HG03575 (cell line): ENCODE measurements at regions not wholly inside any gene's neighbourhood (a gene's known extent, or its start where the extent isn't known, plus 50 kb on each side); places are given as distances from the start of the nearest gene placed in this dataset.

Experiments
- ATAC-seq: cut with Tn5 transposase; IDR thresholded peaks from one replicate; pipeline ENCODE4 v1.9.1; 2021; ENCODE audit not compliant: unreplicated experiment, insufficient number of reproducible peaks, low FRiP score; ENCODE audit errors: extremely low read depth

DNA sequence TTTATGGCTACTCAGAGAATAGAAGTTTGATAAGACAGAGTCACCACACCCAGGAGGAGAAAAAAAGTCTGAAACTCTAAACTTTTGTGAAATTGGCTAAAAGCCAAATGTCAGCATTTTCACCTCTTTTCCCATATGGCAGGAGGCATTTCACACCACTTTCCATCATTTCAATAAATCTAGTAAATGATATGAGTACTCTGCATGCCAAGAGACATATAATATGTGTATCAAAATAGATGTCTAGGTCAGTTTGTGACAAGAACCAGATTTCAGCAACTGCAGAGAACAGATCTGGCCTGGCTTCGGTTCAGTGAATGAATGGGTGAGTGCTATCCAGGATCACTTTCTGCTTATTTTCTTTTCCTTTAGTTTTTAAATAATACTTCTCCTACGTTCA, 470.8 kb downstream of the ENC1 start:
- no peak for ATAC-seq

GRCh38 chr5:74167930-74168315, 472.6 kb downstream of the ENC1 start:
- no peak for ATAC-seq

- no peak for ATAC-seq
These were observed 473.2 kb downstream of the ENC1 start for GRCh38 chr5:74167206-74167929.

- no peak for ATAC-seq
These were observed 474.5 kb downstream of the ENC1 start for GRCh38 chr5:74166064-74166463.

DNA sequence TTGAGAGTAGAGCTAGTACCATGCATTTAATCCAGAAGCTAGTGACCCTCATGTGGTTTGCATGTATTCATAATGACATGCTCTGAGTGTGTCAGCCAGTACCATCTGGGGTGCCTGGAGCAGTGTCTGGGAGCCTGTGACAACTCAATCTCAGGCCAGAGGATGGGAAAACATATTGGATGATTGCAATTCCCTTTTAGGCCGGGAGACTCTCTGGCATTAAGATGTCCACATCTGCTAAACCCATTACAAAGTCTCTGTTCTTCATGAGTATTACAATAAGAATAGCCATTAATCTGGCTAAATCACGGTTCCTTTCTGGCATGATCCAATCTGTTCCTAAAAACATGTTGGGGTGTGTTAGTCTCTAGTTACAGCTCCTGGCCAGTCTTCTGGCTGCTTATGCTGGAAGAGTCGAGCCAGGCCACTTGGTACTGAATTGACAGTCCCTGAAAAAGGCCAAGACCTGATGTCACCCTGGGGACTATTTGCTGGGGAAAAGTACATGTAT, 475.7 kb downstream of the ENC1 start:
- ATAC-seq: no peak

GRCh38 chr5:74162524-74162923, 478.0 kb downstream of the ENC1 start:
- ATAC-seq: no peak

GRCh38 chr5:74161170-74161569, 479.4 kb downstream of the ENC1 start:
- no peak for ATAC-seq

DNA sequence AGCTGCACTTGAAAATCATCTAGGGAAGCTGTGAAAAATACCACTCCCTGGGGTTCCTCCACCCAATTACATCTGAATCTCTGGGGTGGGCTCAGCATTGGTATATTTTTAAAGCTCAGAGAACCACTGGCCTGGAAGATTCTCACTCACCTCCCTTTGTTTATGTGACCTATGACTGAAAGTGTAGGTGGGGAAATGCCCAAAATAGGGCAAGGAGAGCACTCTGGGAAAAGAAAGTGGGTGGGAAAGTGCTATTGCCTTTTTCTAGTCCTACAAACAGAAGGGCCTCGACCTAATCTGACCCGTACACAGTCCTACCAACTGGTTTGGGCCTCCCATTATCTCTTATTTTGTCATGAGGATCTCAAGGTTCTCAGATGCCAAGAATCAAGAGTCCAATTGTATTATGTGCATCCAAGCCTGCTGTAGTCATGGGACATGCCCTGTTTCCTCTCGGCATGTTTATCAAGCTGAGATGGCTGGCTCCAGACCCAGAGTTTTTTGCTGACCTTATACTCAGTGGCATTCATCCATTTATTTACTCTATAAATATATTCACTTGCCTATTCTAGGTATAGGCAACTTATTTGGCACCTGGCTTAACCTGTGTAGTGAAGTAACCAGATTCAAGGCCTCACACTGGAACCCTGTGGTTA, 483.7 kb downstream of the ENC1 start:
- ATAC-seq: no peak

DNA sequence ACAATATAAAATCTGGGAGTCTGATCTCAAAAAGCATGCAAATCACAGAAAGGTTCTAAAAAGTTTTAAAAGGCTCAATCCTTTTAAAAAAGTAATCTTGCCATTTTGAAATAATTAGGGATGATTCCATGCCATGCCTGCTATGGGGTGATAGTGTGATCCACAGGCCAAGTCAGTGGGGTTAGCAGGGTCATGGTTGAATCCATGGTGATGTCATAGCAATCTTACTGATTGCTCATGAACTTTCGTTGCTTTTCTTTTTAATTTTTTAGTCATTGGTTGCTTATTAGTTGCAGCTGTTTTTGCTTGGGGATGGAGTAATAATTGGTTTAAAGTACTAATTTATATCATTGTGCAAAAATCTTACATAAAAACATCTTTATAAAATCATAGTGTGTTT, 485.0 kb downstream of the ENC1 start:
- ATAC-seq: no peak

GRCh38 chr5:74154526-74154925, 486.0 kb downstream of the ENC1 start:
- ATAC-seq: no peak

DNA sequence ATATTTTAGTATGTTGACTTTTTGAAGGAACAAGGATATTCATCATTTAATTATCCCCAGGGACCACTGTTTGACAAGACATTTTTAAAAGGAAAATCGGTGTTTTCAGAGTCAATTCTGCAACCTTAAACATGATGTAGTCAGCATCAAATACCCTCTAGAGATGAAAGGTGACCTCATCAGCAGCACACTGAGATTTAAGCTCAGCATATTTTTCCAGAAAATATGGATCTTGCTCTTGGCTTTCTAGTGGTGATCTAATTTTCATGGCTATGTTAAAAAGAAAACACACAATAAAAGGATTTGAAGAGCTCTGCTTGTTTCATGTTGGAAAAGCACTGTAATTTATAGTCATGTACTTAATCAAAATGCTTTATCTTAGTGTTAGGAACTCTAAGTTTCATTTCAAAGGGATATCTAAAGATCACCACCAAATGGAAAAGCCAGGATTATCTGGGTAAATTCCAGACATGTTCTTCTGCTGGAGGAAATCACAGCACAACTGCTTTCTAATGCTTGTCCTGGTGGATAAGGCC, 487.2 kb downstream of the ENC1 start:
- ATAC-seq: no peak

- no peak for ATAC-seq
These were observed 487.8 kb downstream of the ENC1 start for GRCh38 chr5:74152625-74153254.

GRCh38 chr5:74152136-74152535, 488.4 kb downstream of the ENC1 start:
- ATAC-seq: no peak

GRCh38 chr5:74149395-74149794, 491.1 kb downstream of the ENC1 start:
- ATAC-seq: no peak

GRCh38 chr5:74148321-74148720, 492.2 kb downstream of the ENC1 start:
- ATAC-seq: no peak

DNA sequence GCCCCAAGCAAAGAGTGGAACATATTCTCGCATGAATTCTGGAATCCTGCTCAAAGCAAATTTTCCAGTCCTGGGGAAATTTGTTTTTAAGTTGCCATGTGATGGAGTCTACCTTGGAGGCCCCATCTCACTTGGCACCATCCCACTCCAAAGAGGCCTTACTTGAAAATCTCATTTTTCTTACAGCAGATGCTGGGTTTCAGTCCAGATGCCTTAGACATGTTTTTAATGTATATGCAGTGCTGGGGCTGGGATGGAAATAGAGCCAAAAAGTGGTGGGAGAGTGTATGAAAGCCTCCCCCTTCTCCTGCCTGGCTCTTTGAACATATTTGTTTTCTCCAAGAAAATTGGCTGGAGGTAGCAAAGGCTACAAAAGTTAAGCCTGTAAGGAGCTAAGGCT, 493.7 kb downstream of the ENC1 start:
- ATAC-seq: no peak

DNA sequence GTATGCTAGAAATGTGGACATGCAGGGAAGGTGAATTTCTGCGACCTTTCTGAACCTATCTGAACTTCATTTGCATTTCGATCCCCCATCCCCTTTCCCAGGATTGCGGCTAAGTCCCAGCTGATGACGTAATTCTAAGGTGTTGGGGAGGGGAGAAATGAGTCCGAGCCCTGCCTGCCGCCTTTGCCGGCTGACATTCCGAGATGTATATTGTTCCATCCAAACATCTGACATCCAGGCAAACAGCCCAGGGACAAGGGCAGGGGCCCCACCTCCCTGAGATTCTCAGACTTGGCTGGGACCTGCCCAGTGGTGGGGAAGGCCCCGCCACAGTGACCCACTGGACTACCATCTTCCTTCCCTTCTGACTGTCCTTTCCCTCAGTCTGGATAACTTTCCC, 494.6 kb downstream of the ENC1 start:
- ATAC-seq: no peak

DNA sequence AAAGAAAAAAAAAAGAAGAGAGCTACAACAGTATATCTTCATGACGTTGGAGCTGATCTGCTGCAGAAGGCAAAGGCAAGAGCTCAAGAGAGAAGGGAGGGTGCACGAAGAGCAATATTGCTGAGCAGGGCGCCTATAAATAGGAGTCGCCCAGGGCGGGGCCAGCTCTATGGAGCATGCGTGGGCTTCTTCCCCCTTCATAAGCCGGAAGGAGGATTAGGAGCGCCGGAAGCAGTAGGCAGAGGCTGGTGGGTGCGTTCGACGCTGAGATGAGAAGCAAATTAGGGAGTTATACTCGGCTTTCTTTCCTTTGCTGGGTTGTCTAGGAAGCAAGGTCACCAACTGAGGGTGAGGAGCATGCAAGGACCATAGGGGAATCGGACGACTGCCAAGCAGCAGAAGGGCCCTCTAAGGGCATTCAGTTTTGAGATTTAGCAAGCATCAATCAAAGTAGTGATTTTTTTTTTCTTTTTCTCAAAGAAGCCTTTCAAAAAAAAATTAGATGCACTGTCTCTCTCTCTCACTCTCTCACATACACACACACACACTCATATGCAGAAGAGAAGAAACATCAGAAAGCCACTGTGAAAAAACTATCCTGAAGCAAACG, 496.7 kb downstream of the ENC1 start:
- no peak for ATAC-seq

DNA sequence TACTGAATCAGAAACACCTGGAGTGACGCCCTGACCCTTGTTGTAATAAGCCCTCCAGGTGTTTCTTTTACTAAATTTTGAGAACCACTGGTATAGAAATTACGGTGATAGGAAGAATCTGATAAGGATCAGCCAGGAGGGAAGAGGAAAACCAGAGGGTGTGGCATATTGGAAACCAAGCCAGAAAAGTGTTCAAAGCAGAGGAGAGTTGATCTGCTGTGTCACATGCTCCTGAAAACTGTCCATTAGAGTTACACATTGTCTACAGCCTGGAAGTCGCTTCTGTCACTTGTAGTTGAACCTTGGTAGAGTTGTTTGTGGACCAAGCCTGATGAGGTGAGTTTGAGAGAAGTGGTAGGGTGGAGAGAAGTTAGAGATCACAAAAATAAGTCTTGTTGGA, 497.4 kb downstream of the ENC1 start:
- no peak for ATAC-seq

DNA sequence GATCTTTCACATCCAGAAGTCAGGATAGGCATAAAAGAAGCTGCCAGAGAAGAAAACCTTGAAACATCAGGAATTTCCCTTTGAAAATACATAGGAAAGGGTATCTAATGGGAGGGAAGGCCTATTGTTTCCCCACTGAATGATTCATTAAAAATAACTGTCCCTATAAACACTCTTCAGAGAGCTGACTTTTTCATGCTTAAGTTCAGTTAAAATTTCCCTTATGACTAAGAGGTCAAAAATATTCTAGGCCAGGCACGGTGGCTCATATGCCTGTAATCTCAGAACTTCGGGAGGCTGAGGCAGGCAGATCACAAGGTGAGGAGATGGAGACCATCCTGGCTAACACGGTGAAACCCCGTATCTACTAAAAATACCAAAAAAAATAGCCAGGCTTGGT, 499.5 kb downstream of the ENC1 start:
- no peak for ATAC-seq
